ENCODE measurements at regions not wholly inside any gene's neighbourhood (a gene's known extent, or its start where the extent isn't known, plus 50 kb on each side); places are given as distances from the start of the nearest gene placed in this dataset.

DNA sequence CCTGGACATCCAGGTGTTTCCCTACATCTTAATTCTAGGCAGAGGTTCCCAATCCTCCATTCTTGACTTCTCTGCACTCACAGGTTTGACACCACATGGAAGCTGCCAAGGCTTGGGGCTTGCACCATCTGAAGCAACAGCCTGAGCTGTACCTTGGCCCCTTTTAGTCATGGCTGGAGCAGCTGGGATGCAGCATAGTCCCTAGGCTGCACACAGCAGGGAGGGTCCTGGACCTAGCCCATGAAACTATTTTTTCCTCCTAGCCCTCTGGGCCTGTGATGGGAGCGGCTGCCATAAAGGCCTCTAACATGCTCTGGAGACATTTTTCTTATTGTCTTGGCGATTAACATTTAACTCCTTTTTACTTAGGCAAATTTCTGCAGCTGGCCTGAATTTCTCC lies 417.2 kb upstream of the FLRT2 start:
- Histone ChIP-seq H3K36me3 (ENCODE audit: insufficient read depth, low read length) (no peaks in the 10 kb centered on the region), H3K9me2 (ENCODE audit: insufficient read depth, low read length) (no peaks in the 10 kb centered on the region), H3K79me2 (replicated peaks; ENCODE audit: insufficient read depth, low read length) (no peaks in the 10 kb centered on the region), H3K9me3 (ENCODE audit: low read length) (peaks cover 6% of the 10 kb centered on the region), H3F3A (ENCODE audit: insufficient read depth, low read length, poor library complexity, severe bottlenecking) (no peaks in the 10 kb centered on the region), H3K4me2 (ENCODE audit: low read length) (no peak overlapping the region), H2AFZ (ENCODE audit: low read depth, low read length) (no peak overlapping the region), H3K4me3 (ENCODE audit: low read length) (no peak overlapping the region), H4K20me1 (ENCODE audit: insufficient read depth) (no peaks in the 10 kb centered on the region), H3K27ac (ENCODE audit: low read length) (no peak overlapping the region), H3K9ac (ENCODE audit: low read length) (no peak overlapping the region), H3K27me3 (ENCODE audit: insufficient read depth, low read depth, low read length) (no peaks in the 10 kb centered on the region)
- TF ChIP-seq, protein P1, sequence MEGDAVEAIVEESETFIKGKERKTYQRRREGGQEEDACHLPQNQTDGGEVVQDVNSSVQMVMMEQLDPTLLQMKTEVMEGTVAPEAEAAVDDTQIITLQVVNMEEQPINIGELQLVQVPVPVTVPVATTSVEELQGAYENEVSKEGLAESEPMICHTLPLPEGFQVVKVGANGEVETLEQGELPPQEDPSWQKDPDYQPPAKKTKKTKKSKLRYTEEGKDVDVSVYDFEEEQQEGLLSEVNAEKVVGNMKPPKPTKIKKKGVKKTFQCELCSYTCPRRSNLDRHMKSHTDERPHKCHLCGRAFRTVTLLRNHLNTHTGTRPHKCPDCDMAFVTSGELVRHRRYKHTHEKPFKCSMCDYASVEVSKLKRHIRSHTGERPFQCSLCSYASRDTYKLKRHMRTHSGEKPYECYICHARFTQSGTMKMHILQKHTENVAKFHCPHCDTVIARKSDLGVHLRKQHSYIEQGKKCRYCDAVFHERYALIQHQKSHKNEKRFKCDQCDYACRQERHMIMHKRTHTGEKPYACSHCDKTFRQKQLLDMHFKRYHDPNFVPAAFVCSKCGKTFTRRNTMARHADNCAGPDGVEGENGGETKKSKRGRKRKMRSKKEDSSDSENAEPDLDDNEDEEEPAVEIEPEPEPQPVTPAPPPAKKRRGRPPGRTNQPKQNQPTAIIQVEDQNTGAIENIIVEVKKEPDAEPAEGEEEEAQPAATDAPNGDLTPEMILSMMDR (IDR thresholded peaks at IDR 0.05; ENCODE audit: poor library complexity, severe bottlenecking) = no peak
- TF ChIP-seq EZH2 (IDR thresholded peaks at IDR 0.05; ENCODE audit: borderline replicate concordance, insufficient read depth, low read length, poor library complexity, severe bottlenecking) = no peak
- TF ChIP-seq RAD21 (conservative IDR thresholded peaks at IDR 0.05) = no peak
- no peak for TF ChIP-seq MXI1 (conservative IDR thresholded peaks at IDR 0.05; ENCODE audit: poor library complexity, severe bottlenecking)
- TF ChIP-seq, protein P2, sequence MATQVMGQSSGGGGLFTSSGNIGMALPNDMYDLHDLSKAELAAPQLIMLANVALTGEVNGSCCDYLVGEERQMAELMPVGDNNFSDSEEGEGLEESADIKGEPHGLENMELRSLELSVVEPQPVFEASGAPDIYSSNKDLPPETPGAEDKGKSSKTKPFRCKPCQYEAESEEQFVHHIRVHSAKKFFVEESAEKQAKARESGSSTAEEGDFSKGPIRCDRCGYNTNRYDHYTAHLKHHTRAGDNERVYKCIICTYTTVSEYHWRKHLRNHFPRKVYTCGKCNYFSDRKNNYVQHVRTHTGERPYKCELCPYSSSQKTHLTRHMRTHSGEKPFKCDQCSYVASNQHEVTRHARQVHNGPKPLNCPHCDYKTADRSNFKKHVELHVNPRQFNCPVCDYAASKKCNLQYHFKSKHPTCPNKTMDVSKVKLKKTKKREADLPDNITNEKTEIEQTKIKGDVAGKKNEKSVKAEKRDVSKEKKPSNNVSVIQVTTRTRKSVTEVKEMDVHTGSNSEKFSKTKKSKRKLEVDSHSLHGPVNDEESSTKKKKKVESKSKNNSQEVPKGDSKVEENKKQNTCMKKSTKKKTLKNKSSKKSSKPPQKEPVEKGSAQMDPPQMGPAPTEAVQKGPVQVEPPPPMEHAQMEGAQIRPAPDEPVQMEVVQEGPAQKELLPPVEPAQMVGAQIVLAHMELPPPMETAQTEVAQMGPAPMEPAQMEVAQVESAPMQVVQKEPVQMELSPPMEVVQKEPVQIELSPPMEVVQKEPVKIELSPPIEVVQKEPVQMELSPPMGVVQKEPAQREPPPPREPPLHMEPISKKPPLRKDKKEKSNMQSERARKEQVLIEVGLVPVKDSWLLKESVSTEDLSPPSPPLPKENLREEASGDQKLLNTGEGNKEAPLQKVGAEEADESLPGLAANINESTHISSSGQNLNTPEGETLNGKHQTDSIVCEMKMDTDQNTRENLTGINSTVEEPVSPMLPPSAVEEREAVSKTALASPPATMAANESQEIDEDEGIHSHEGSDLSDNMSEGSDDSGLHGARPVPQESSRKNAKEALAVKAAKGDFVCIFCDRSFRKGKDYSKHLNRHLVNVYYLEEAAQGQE (IDR thresholded peaks at IDR 0.05; ENCODE audit: borderline replicate concordance) = no peak
- no peak for TF ChIP-seq TAF1 (IDR thresholded peaks at IDR 0.05; ENCODE audit: low read depth)
- no peak for TF ChIP-seq EP300 (conservative IDR thresholded peaks at IDR 0.05; ENCODE audit: poor library complexity, severe bottlenecking)
- TF ChIP-seq POLR2AphosphoS5 (IDR thresholded peaks at IDR 0.05) = no peak
- no peak for TF ChIP-seq SMC3 (conservative IDR thresholded peaks at IDR 0.05; ENCODE audit: poor library complexity)

DNA sequence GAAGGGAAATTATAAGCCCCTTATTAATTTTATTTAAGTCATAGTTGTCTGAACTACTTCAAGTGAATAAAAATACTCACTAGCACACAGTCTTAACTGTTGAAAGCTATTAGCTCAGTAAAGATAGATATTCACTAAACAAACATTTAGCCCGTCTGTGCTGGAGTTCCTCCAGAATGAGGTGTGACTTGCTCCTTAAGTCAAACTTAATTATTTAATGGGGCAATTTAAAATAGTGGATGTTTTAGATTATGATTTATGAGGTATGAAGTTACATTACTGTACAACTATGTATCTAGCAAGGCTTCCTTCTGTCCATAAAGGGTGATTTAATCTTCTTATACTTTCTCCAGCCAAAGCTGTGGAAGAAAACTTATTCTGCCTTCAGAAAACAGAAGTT lies 414.0 kb upstream of the FLRT2 start:
- Histone ChIP-seq H3K79me2 (replicated peaks; ENCODE audit: insufficient read depth, low read length) (no peaks in the 10 kb centered on the region), H3K9ac (ENCODE audit: low read length) (no peak overlapping the region), H2AFZ (ENCODE audit: low read depth, low read length) (no peak overlapping the region), H3K9me3 (ENCODE audit: low read length) (peaks cover 6% of the 10 kb centered on the region), H3K36me3 (ENCODE audit: insufficient read depth, low read length) (no peaks in the 10 kb centered on the region), H3K4me2 (ENCODE audit: low read length) (no peak overlapping the region), H3K4me3 (ENCODE audit: low read length) (no peak overlapping the region), H3F3A (ENCODE audit: insufficient read depth, low read length, poor library complexity, severe bottlenecking) (no peaks in the 10 kb centered on the region), H4K20me1 (ENCODE audit: insufficient read depth) (no peaks in the 10 kb centered on the region), H3K27ac (ENCODE audit: low read length) (no peak overlapping the region), H3K27me3 (ENCODE audit: insufficient read depth, low read depth, low read length) (no peaks in the 10 kb centered on the region), H3K9me2 (ENCODE audit: insufficient read depth, low read length) (no peaks in the 10 kb centered on the region)
- TF ChIP-seq POLR2AphosphoS5 (IDR thresholded peaks at IDR 0.05) (no peak), MXI1 (conservative IDR thresholded peaks at IDR 0.05; ENCODE audit: poor library complexity, severe bottlenecking) (no peak), SMC3 (conservative IDR thresholded peaks at IDR 0.05; ENCODE audit: poor library complexity) (no peak), TAF1 (IDR thresholded peaks at IDR 0.05; ENCODE audit: low read depth) (no peak), EP300 (conservative IDR thresholded peaks at IDR 0.05; ENCODE audit: poor library complexity, severe bottlenecking) (no peak), RAD21 (conservative IDR thresholded peaks at IDR 0.05) (no peak), EZH2 (IDR thresholded peaks at IDR 0.05; ENCODE audit: borderline replicate concordance, insufficient read depth, low read length, poor library complexity, severe bottlenecking) (no peak)
- TF ChIP-seq, protein P2 (IDR thresholded peaks at IDR 0.05; ENCODE audit: borderline replicate concordance) = no peak
